Astrocyte of the cerebellum (primary cell): ENCODE measurements at regions not wholly inside any gene's neighbourhood (a gene's known extent, or its start where the extent isn't known, plus 50 kb on each side); places are given as distances from the start of the nearest gene placed in this dataset.

Experiments used
- DNase-seq: peaks from one replicate; pipeline ENCODE4 v3.0.0-alpha.2; 2011; ENCODE audit warnings: low read depth
- H3K4me3 ChIP-seq: 2 replicates; pipeline ENCODE4 v1.5.1; 2011; ENCODE audit warnings: mild to moderate bottlenecking, low read depth, low read length, moderate library complexity
- in situ Hi-C: cut with HindIII; loops from 2 replicates; pipeline ENCODE4 v1.10.0; 2017; ENCODE audit warnings: low sequenced_read_pairs
- TF ChIP-seq, protein P1 (sequence below): IDR thresholded peaks from 2 replicates; pipeline ENCODE4 v1.5.1; 2012; ENCODE audit warnings: low read length, low read depth, moderate library complexity, mild to moderate bottlenecking; ENCODE audit errors: missing control alignments

DNA sequence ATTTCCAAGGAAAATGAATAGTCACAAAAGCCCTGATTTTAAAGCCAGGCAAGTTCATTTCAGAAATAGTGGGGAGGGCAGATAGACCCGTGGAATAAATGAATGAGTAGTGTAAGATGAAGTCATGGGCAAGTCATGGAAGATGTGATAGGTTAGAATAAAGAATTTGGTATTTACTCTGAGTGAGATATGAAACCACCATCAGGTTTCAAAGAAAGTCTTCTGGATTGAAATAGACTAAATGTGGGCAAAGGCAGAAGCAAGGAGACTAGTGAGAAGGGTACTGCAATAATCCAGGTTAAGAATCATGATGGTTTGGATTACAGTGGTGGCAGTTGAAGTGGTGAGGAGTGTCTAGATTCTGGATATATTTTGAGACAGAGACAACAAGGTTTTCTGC is 218.5 kb upstream of the AFF2 start:
- DNase-seq, result no peak
- TF ChIP-seq, protein P1, sequence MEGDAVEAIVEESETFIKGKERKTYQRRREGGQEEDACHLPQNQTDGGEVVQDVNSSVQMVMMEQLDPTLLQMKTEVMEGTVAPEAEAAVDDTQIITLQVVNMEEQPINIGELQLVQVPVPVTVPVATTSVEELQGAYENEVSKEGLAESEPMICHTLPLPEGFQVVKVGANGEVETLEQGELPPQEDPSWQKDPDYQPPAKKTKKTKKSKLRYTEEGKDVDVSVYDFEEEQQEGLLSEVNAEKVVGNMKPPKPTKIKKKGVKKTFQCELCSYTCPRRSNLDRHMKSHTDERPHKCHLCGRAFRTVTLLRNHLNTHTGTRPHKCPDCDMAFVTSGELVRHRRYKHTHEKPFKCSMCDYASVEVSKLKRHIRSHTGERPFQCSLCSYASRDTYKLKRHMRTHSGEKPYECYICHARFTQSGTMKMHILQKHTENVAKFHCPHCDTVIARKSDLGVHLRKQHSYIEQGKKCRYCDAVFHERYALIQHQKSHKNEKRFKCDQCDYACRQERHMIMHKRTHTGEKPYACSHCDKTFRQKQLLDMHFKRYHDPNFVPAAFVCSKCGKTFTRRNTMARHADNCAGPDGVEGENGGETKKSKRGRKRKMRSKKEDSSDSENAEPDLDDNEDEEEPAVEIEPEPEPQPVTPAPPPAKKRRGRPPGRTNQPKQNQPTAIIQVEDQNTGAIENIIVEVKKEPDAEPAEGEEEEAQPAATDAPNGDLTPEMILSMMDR, result no peak
- in situ Hi-C loops, result no loop called here
- H3K4me3 ChIP-seq, result no peak overlapping the region

- TF ChIP-seq, protein P1, result no peak
- DNase-seq, result no peak
- in situ Hi-C loops, result no loop called here
Observed at GRCh38 chrX:148282504-148282903, 217.9 kb upstream of the AFF2 start.

DNA sequence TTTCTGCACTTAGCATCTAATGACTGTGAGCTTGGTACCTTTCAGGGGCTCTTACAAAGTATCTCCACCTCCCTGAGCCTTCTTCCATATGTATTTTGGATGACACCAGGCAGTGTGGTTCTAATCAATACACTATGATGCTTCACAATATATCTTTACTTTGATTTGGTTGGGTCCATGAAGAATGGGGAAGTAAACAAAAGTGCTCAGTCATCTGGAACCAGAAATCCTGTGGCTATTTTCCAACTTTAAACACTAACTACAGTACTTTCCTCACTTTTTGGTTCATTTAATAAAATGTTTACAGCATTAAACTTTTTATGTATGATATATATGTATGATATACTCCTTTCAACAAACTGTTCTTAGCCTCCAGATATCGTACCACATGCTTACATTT is 216.4 kb upstream of the AFF2 start:
- no peak overlapping the region for H3K4me3 ChIP-seq
- TF ChIP-seq, protein P1, result no peak
- in situ Hi-C loops, result no loop called here
- DNase-seq, result no peak

More at GRCh38 chrX:148282504-148282903, 217.9 kb upstream of the AFF2 start:
- no peak overlapping the region for H3K4me3 ChIP-seq

DNA sequence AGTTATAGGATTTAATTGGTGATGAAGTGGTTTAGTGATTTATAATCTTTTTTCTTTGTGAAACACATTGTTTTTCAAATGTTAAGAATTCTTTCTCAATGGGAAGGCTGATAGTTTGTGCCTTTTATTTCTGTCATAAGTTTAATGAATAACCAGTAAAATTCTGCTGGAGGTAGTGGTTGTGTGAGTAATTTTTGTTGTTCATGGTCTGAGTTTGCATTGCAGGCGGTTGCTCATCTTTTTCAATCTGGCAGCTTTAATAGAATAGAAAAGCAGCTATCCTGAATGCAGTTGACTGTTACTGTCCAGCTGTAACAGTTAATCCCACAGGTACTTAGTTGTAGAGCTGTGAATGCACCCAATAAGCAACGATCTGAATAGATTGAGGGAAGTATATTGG is 215.6 kb upstream of the AFF2 start:
- in situ Hi-C loops, result no loop called here
- H3K4me3 ChIP-seq, result no peak overlapping the region
- no peak for DNase-seq
- TF ChIP-seq, protein P1, result no peak

GRCh38 chrX:148288451-148288850 is 212.0 kb upstream of the AFF2 start:
- DNase-seq, result no peak
- in situ Hi-C loops, result no loop called here
- TF ChIP-seq, protein P1, result no peak
- H3K4me3 ChIP-seq, result no peak overlapping the region

DNA sequence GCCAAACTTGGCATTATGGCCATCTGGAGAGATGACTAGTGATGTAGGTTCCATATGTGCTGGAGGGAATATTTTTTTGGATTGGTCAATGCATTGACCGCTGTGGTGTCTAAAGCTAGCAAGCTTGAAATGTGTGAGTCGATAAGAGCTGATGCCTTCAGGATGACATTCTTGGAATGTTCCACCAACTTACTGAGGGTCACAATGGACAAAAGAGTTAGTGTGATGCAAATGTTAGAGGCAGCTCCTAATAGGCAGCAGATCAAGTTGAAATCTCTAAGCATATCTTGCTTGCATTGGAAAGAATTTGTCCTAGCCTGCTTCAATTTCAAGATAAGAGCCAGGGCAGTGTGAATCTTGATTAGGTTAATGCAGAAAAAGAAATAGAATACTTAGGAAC is 210.4 kb upstream of the AFF2 start:
- TF ChIP-seq, protein P1, result no peak
- H3K4me3 ChIP-seq, result no peak overlapping the region
- no peak for DNase-seq
- in situ Hi-C loops, result no loop called here

DNA sequence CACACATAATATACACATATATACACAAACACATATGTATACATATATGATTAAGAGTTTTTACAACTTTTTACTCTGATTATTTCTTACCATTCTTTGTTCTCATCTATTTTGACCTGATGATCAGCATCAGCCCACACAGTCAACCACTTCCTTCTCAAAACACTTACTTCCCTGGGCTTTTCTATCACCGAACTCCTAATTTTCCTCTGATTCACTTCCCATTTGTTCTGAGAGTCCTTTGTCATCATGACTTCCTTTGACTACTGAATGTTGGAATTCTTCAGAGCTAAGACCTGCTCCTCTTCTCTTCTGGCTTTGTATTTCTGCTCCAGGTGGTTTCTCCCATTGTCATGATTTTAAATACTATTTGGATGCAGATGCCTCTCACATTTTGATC is 209.5 kb upstream of the AFF2 start:
- in situ Hi-C loops, result no loop called here
- no peak for DNase-seq
- H3K4me3 ChIP-seq, result no peak overlapping the region
- TF ChIP-seq, protein P1, result no peak
